ENCODE measurements at regions not wholly inside any gene's neighbourhood (a gene's known extent, or its start where the extent isn't known, plus 50 kb on each side); places are given as distances from the start of the nearest gene placed in this dataset.

DNA sequence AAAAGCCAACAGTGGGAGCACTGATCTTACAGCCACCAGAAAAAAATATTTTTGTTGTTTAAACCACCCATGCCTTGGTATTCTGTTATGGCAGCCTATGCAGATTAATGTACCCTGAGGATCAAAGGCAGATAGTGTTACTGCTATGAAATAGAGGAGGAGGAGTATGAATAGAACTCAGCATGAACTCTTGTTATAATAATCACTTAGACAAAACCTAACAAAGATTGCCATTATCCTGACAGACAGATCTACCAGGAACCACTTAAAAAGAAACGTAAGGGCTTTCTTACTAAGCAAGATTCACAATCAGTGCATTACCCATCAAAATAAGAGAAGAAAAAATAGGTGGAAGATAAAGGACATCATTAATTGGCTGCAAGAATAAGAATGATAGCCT lies 558.3 kb downstream of the GALC start:
- Histone ChIP-seq H3K27me3 (ENCODE audit: insufficient read depth, low read depth) (no peaks in the 10 kb centered on the region), H3K4me1 (ENCODE audit: low read depth, poor library complexity, severe bottlenecking) (no peaks in the 10 kb centered on the region), H2AFZ (ENCODE audit: low read depth) (no peak overlapping the region), H3K36me3 (ENCODE audit: insufficient read depth) (no peaks in the 10 kb centered on the region), H3K4me2 (no peak overlapping the region), H4K20me1 (ENCODE audit: insufficient read depth) (no peaks in the 10 kb centered on the region), H3K4me3 (IDR thresholded peaks at IDR 0.05; ENCODE audit: insufficient read depth, low read depth, low read length) (no peak overlapping the region), H3K9ac (no peak overlapping the region), H3K27ac (no peak overlapping the region), H3K79me2 (ENCODE audit: insufficient read depth, low read depth) (no peaks in the 10 kb centered on the region)
- TF ChIP-seq, protein P1, sequence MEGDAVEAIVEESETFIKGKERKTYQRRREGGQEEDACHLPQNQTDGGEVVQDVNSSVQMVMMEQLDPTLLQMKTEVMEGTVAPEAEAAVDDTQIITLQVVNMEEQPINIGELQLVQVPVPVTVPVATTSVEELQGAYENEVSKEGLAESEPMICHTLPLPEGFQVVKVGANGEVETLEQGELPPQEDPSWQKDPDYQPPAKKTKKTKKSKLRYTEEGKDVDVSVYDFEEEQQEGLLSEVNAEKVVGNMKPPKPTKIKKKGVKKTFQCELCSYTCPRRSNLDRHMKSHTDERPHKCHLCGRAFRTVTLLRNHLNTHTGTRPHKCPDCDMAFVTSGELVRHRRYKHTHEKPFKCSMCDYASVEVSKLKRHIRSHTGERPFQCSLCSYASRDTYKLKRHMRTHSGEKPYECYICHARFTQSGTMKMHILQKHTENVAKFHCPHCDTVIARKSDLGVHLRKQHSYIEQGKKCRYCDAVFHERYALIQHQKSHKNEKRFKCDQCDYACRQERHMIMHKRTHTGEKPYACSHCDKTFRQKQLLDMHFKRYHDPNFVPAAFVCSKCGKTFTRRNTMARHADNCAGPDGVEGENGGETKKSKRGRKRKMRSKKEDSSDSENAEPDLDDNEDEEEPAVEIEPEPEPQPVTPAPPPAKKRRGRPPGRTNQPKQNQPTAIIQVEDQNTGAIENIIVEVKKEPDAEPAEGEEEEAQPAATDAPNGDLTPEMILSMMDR (conservative IDR thresholded peaks at IDR 0.05; ENCODE audit: low read depth, low read length), result no peak

DNA sequence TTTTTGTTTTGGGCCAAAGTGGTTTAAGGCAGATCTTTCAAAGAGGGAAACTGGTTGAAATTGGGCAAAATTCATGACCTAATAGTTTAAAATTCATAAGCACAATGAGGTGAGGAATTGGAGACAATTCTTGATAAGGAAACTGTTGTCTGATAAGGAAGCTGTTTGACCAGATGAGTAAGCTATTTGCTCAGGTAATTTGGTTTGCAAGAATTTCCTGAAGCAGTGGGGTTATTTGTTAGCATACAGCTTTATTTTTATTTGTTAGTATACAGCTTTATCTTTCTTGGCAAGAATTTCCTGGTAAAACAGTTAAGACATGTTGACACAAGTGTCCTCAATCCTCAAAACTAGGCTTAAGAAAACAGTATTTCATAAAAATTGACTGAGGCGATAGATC lies 559.0 kb downstream of the GALC start:
- Histone ChIP-seq H4K20me1 (ENCODE audit: insufficient read depth) (no peaks in the 10 kb centered on the region), H3K4me1 (ENCODE audit: low read depth, poor library complexity, severe bottlenecking) (no peaks in the 10 kb centered on the region), H2AFZ (ENCODE audit: low read depth) (no peak overlapping the region), H3K36me3 (ENCODE audit: insufficient read depth) (no peaks in the 10 kb centered on the region), H3K27me3 (ENCODE audit: insufficient read depth, low read depth) (no peaks in the 10 kb centered on the region), H3K4me3 (IDR thresholded peaks at IDR 0.05; ENCODE audit: insufficient read depth, low read depth, low read length) (no peak overlapping the region), H3K9ac (no peak overlapping the region), H3K27ac (no peak overlapping the region), H3K4me2 (no peak overlapping the region), H3K79me2 (ENCODE audit: insufficient read depth, low read depth) (no peaks in the 10 kb centered on the region)
- TF ChIP-seq, protein P1 (conservative IDR thresholded peaks at IDR 0.05; ENCODE audit: low read depth, low read length), result no peak

DNA sequence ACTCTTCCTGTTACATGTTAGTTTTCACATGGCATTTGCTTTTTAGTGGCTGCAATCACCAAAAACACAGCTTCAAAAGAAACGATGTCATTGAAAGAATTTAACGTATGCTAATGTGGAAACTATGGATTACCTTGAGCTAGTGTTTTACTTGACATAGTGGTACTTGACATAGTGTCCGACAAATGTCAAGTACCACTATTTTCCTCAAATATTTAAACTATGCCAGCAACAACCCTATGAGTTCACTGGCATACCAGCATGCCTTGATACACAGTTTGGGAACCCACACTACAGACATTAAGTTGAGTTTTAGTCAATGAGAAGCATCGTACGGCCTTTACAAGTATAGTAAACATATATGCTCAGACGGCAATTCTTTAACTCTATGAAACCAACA lies 560.3 kb downstream of the GALC start:
- Histone ChIP-seq H3K4me2 (no peak overlapping the region), H3K27ac (no peak overlapping the region), H3K9ac (no peak overlapping the region), H2AFZ (ENCODE audit: low read depth) (no peak overlapping the region), H3K79me2 (ENCODE audit: insufficient read depth, low read depth) (no peaks in the 10 kb centered on the region), H3K4me3 (IDR thresholded peaks at IDR 0.05; ENCODE audit: insufficient read depth, low read depth, low read length) (no peak overlapping the region), H3K4me1 (ENCODE audit: low read depth, poor library complexity, severe bottlenecking) (no peaks in the 10 kb centered on the region), H3K27me3 (ENCODE audit: insufficient read depth, low read depth) (no peaks in the 10 kb centered on the region), H4K20me1 (ENCODE audit: insufficient read depth) (no peaks in the 10 kb centered on the region), H3K36me3 (ENCODE audit: insufficient read depth) (no peaks in the 10 kb centered on the region)
- TF ChIP-seq, protein P1 (conservative IDR thresholded peaks at IDR 0.05; ENCODE audit: low read depth, low read length), result no peak

DNA sequence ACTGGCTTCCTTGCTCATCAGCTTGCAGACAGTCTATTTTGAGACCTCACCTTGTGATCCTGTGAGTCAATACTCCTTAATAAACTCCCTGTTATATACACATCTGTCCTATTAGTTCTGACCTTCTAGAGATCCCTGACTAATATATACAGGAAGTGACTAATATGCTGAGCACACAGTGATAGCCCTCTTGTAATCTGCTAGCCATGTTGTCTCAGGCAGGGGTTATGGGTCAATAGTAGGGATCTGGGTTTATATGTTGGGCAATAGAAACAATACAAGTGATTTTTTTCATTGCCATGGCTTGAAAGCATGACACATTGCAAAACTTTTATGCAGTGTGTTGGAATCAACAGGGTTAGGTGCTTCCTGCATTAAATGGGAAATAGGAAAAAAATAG lies 562.2 kb downstream of the GALC start:
- Histone ChIP-seq H3K27ac (no peak overlapping the region), H3K4me3 (IDR thresholded peaks at IDR 0.05; ENCODE audit: insufficient read depth, low read depth, low read length) (no peak overlapping the region), H3K36me3 (ENCODE audit: insufficient read depth) (no peaks in the 10 kb centered on the region), H3K79me2 (ENCODE audit: insufficient read depth, low read depth) (no peaks in the 10 kb centered on the region), H4K20me1 (ENCODE audit: insufficient read depth) (no peaks in the 10 kb centered on the region), H3K9ac (no peak overlapping the region), H2AFZ (ENCODE audit: low read depth) (no peak overlapping the region), H3K4me2 (no peak overlapping the region), H3K4me1 (ENCODE audit: low read depth, poor library complexity, severe bottlenecking) (no peaks in the 10 kb centered on the region), H3K27me3 (ENCODE audit: insufficient read depth, low read depth) (no peaks in the 10 kb centered on the region)
- TF ChIP-seq, protein P1 (conservative IDR thresholded peaks at IDR 0.05; ENCODE audit: low read depth, low read length), result no peak

DNA sequence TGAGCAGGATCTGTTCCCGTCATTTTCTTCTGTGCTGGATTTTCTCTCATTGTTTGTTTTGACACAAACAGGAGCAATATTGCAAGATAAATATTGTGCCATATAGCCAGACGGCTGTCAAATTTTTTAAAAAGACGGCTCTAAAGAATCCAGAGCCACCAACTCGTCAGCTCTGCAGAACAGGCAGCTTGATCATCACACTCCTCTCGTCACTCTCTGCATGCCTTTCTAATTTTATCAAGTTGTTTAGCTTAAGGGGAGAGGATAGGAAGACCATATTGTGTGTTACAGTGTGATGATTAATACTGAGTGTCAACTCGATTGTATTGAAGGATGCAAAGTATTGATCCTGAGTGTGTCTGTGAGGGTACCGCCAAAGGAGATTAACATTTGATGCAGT lies 562.8 kb downstream of the GALC start:
- no peaks in the 10 kb centered on the region for H3K36me3 ChIP-seq (ENCODE audit: insufficient read depth)
- no peaks in the 10 kb centered on the region for H4K20me1 ChIP-seq (ENCODE audit: insufficient read depth)
- no peak overlapping the region for H3K4me3 ChIP-seq (IDR thresholded peaks at IDR 0.05; ENCODE audit: insufficient read depth, low read depth, low read length)
- TF ChIP-seq, protein P1 (conservative IDR thresholded peaks at IDR 0.05; ENCODE audit: low read depth, low read length), result no peak
- H2AFZ ChIP-seq (ENCODE audit: low read depth), result no peak overlapping the region
- H3K4me1 ChIP-seq (ENCODE audit: low read depth, poor library complexity, severe bottlenecking), result no peaks in the 10 kb centered on the region
- no peak overlapping the region for H3K4me2 ChIP-seq
- no peaks in the 10 kb centered on the region for H3K27me3 ChIP-seq (ENCODE audit: insufficient read depth, low read depth)
- H3K9ac ChIP-seq, result no peak overlapping the region
- no peaks in the 10 kb centered on the region for H3K79me2 ChIP-seq (ENCODE audit: insufficient read depth, low read depth)
- H3K27ac ChIP-seq, result no peak overlapping the region

Data from KMS-11 (cell line).